IMR-90 (cell line): ENCODE measurements at regions not wholly inside any gene's neighbourhood (a gene's known extent, or its start where the extent isn't known, plus 50 kb on each side); places are given as distances from the start of the nearest gene placed in this dataset.

ENCODE experiments used
- ATAC-seq: fragments of 200-7000 bp; cut with Tn5 transposase; 2 replicates; pipeline ENCODE4 v1.9.1; 2020; ENCODE audit warnings: low read depth, mild to moderate bottlenecking, moderate library complexity
- BruUV-seq: library from RNA; stranded (reverse); fragments of 400-500 nt; replicated peaks from 2 replicates; lab custom pipeline; 2021; lab: Mats Ljungman, UMichigan
- CTCF ChIA-PET: fragments of 300-600 bp; formaldehyde crosslinking; extraction: SDS; loops from one replicate; lab custom pipeline; 2021; ENCODE audit warnings: antibody characterized with exemption; lab: Yijun Ruan, JAX
- POLR2A ChIA-PET: fragments of 300-600 bp; sonication (Branson Sonifier 250); formaldehyde crosslinking; loops from one replicate; lab custom pipeline; 2022; ENCODE audit warnings: antibody characterized with exemption; ENCODE audit not compliant: unreplicated experiment; lab: Charles Lee
- DNase-seq: peaks from one replicate; pipeline ENCODE4 v3.0.0; 2013
- H2AFZ ChIP-seq: replicated peaks from 2 replicates; pipeline ENCODE3; 2013; ENCODE audit warnings: low read length, mild to moderate bottlenecking; ENCODE audit not compliant: poor library complexity
- H2AK5ac ChIP-seq: 2 replicates; pipeline ENCODE4 v1.6.1; 2013; ENCODE audit warnings: low read depth, low read length, inconsistent platforms
- H2AK9ac ChIP-seq: replicated peaks from 2 replicates; pipeline ENCODE3; 2013; ENCODE audit warnings: mild to moderate bottlenecking, low read depth, low read length, moderate library complexity; ENCODE audit not compliant: poor library complexity
- H2BK120ac ChIP-seq: 2 replicates; pipeline ENCODE4 v1.6.1; 2013; ENCODE audit warnings: low read depth, low read length, inconsistent platforms
- H2BK15ac ChIP-seq: 3 replicates; pipeline ENCODE4 v1.6.1; 2013; ENCODE audit warnings: low read depth, low read length, inconsistent platforms
- H2BK20ac ChIP-seq: 2 replicates; pipeline ENCODE4 v1.6.1; 2013; ENCODE audit warnings: low read depth, mild to moderate bottlenecking, inconsistent platforms, low read length, moderate library complexity
- H2BK5ac ChIP-seq: 2 replicates; pipeline ENCODE4 v1.6.1; 2013; ENCODE audit warnings: mild to moderate bottlenecking, low read depth, low read length, inconsistent platforms; ENCODE audit not compliant: poor library complexity, severe bottlenecking
- H3K14ac ChIP-seq: replicated peaks from 2 replicates; pipeline ENCODE4 v1.6.1; 2013; ENCODE audit warnings: low read depth, low read length, inconsistent platforms
- H3K18ac ChIP-seq: 2 replicates; pipeline ENCODE4 v1.6.1; 2013; ENCODE audit warnings: low read depth, low read length, control low read depth
- H3K23ac ChIP-seq: 2 replicates; pipeline ENCODE4 v1.6.1; 2013; ENCODE audit warnings: low read depth, low read length, inconsistent platforms
- H3K27ac ChIP-seq: 2 replicates; pipeline ENCODE4 v1.5.1; 2013; ENCODE audit warnings: mild to moderate bottlenecking, control low read depth, low read length; ENCODE audit not compliant: insufficient read depth
- H3K27me3 ChIP-seq: 2 replicates; pipeline ENCODE4 v1.6.1; 2013; ENCODE audit warnings: low read length; ENCODE audit not compliant: control insufficient read depth, insufficient read depth
- H3K36me3 ChIP-seq: 2 replicates; pipeline ENCODE4 v1.6.1; 2013; ENCODE audit warnings: low read length, mixed read lengths; ENCODE audit not compliant: control insufficient read depth, insufficient read depth
- H3K4ac ChIP-seq: 2 replicates; pipeline ENCODE4 v1.6.1; 2013; ENCODE audit warnings: low read depth, low read length, inconsistent platforms
- H3K4me1 ChIP-seq: 2 replicates; pipeline ENCODE4 v1.6.1; 2013; ENCODE audit warnings: low read length, mixed read lengths; ENCODE audit not compliant: control insufficient read depth, insufficient read depth
- H3K4me2 ChIP-seq: 2 replicates; pipeline ENCODE4 v1.6.1; 2013; ENCODE audit warnings: low read depth, mild to moderate bottlenecking, control low read depth, low read length, moderate library complexity
- H3K4me3 ChIP-seq: 2 replicates; pipeline ENCODE4 v1.5.1; 2013; ENCODE audit warnings: low read depth, mild to moderate bottlenecking, control low read depth, low read length, moderate library complexity; ENCODE audit not compliant: insufficient read depth
- H3K56ac ChIP-seq: 2 replicates; pipeline ENCODE4 v1.6.1; 2013; ENCODE audit warnings: low read length, inconsistent platforms; ENCODE audit not compliant: insufficient read depth; ENCODE audit errors: extremely low read depth
- H3K79me1 ChIP-seq, 2 experiments: 2 replicates each; pipeline ENCODE4 v1.6.1; 2013; ENCODE audit warnings: low read length in 2 of 2, inconsistent platforms in 1 of 2, low read depth in 1 of 2
- H3K9ac ChIP-seq: 2 replicates; pipeline ENCODE4 v1.6.1; 2013; ENCODE audit warnings: low read depth, low read length, control low read depth
- H3K9me1 ChIP-seq: 2 replicates; pipeline ENCODE4 v1.6.1; 2013; ENCODE audit warnings: low read length, inconsistent platforms; ENCODE audit not compliant: insufficient read depth
- H3K9me3 ChIP-seq: 2 replicates; pipeline ENCODE4 v1.6.1; 2013; ENCODE audit warnings: low read length; ENCODE audit not compliant: control insufficient read depth, insufficient read depth
- H4K20me1 ChIP-seq: 2 replicates; pipeline ENCODE4 v1.6.1; 2013; ENCODE audit warnings: low read length, inconsistent platforms; ENCODE audit not compliant: insufficient read depth
- H4K5ac ChIP-seq: 2 replicates; pipeline ENCODE4 v1.6.1; 2013; ENCODE audit warnings: mild to moderate bottlenecking, low read depth, low read length, control low read depth
- H4K8ac ChIP-seq, 2 experiments: 2 replicates each; pipeline ENCODE4 v1.6.1; 2013; ENCODE audit warnings: low read depth in 2 of 2, low read length in 2 of 2, control low read depth in 1 of 2, inconsistent platforms in 1 of 2
- H4K91ac ChIP-seq: 2 replicates; pipeline ENCODE4 v1.6.1; 2013; ENCODE audit warnings: low read depth, low read length, inconsistent platforms; ENCODE audit not compliant: insufficient read depth
- BHLHE40 ChIP-seq: fragments of 150-350 bp; IDR thresholded peaks from 2 replicates; pipeline ENCODE4 v1.6.1; 2016; ENCODE audit warnings: mild to moderate bottlenecking, low read depth, low read length
- CEBPB ChIP-seq: IDR thresholded peaks from 2 replicates; pipeline ENCODE4 v1.6.1; 2012; ENCODE audit warnings: low read depth, low read length, improper control_type of control experiment
- CHD1 ChIP-seq: IDR thresholded peaks from 2 replicates; pipeline ENCODE4 v1.6.1; 2012; ENCODE audit warnings: low read depth, low read length, improper control_type of control experiment
- FOS ChIP-seq: fragments of 150-350 bp; IDR thresholded peaks from 2 replicates; pipeline ENCODE4 v1.6.1; 2016; ENCODE audit warnings: low read depth, low read length
- MAFK ChIP-seq: IDR thresholded peaks from 2 replicates; pipeline ENCODE4 v1.6.1; 2012; ENCODE audit warnings: low read depth, low read length, improper control_type of control experiment
- MAZ ChIP-seq: IDR thresholded peaks from 2 replicates; pipeline ENCODE4 v1.6.1; 2012; ENCODE audit warnings: low read depth, mild to moderate bottlenecking, low read length, improper control_type of control experiment, moderate library complexity, borderline replicate concordance
- MXI1 ChIP-seq: IDR thresholded peaks from 2 replicates; pipeline ENCODE4 v1.6.1; 2012; ENCODE audit warnings: low read depth, mild to moderate bottlenecking, low read length, moderate library complexity, borderline replicate concordance
- NFE2L2 ChIP-seq: fragments of 150-350 bp; IDR thresholded peaks from 2 replicates; pipeline ENCODE4 v1.6.1; 2016; ENCODE audit warnings: low read depth, mild to moderate bottlenecking, low read length
- POLR2A ChIP-seq: IDR thresholded peaks from 2 replicates; pipeline ENCODE4 v1.6.1; 2012; ENCODE audit warnings: mild to moderate bottlenecking, low read depth, low read length
- RAD21 ChIP-seq: IDR thresholded peaks from 2 replicates; pipeline ENCODE4 v1.6.1; 2012; ENCODE audit warnings: low read length, improper control_type of control experiment
- RCOR1 ChIP-seq: IDR thresholded peaks from 2 replicates; pipeline ENCODE4 v1.6.1; 2012; ENCODE audit warnings: mild to moderate bottlenecking, low read length, improper control_type of control experiment; ENCODE audit not compliant: insufficient replicate concordance
- RFX5 ChIP-seq: IDR thresholded peaks from 2 replicates; pipeline ENCODE4 v1.8.0; 2012; ENCODE audit warnings: low read depth, mild to moderate bottlenecking, low read length, moderate library complexity
- SMC3 ChIP-seq: fragments of 150-350 bp; IDR thresholded peaks from 2 replicates; pipeline ENCODE4 v1.6.1; 2016; ENCODE audit warnings: low read depth, mild to moderate bottlenecking, antibody characterized with exemption, low read length, moderate library complexity
- WGBS, 2 experiments: methylation state at CpG; one replicate each; pipeline versions ENCODE4 v1.1.5 to v1.1.7; 2013; ENCODE audit warnings: missing lambda C conversion rate in 2 of 2; ENCODE audit not compliant: insufficient read length in 1 of 2; ENCODE audit errors: extremely low coverage in 2 of 2; 5-methylcytosine and 5-hydroxymethylcytosine counted together
- dilution Hi-C: fragments of 300-500 bp; cut with HindIII; formaldehyde crosslinking; loops from one replicate; pipeline ENCODE4 v1.14.3; 2018; ENCODE audit warnings: low sequenced_read_pairs; ENCODE audit not compliant: unreplicated experiment
- in situ Hi-C: fragments of 300-500 bp; cut with MboI; formaldehyde crosslinking; loops from 3 replicates; pipeline ENCODE4 v1.14.3; 2019; ENCODE audit warnings: low sequenced_read_pairs, inconsistent platforms, mixed read lengths
- intact Hi-C: fragments of 100-400 bp; cut with micrococcal nuclease; formaldehyde crosslinking; loops from 2 replicates; pipeline ENCODE4 v1.10.0; 2022
- TF ChIP-seq, protein P1 (sequence below): fragments of 150-350 bp; IDR thresholded peaks from 2 replicates; pipeline ENCODE4 v1.6.1; 2017; ENCODE audit warnings: mild to moderate bottlenecking, antibody characterized with exemption, low read length, low read depth
- TF ChIP-seq, protein P2 (sequence below): conservative IDR thresholded peaks from 2 replicates; pipeline ENCODE4 v1.5.1; 2012; ENCODE audit warnings: mild to moderate bottlenecking, low read depth, low read length, improper control_type of control experiment
- TF ChIP-seq, protein P3 (sequence below): fragments of 150-350 bp; IDR thresholded peaks from 2 replicates; pipeline ENCODE4 v1.6.1; 2016; ENCODE audit warnings: low read depth, mild to moderate bottlenecking, low read length, moderate library complexity, borderline replicate concordance

DNA sequence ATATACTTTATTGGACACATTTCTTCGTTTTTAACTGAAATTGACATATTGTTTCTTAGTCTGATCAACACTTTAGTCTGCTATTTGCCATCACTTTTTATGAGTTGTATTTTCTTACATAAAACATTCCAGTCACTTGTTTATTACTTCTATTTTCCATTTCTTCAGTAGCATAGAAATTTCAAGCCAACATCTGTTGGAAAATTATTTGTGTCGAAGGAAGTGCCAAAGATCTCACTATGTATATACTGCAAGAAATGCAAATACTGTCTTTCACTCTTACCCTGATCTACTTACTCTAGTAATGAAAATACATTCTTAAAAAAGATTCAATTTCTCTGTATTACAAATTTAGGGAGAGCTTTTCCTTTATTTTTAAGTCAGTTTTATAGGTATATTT lies 105.9 kb downstream of the SLC17A6 start:
- Histone ChIP-seq H2BK120ac (no peak overlapping the region), H3K36me3 (no peaks in the 10 kb centered on the region), H2AK5ac (no peak overlapping the region), H3K4me2 (no peak overlapping the region), H4K8ac (no peak overlapping the region), H3K27me3 (no peaks in the 10 kb centered on the region), H3K14ac (no peak overlapping the region), H3K79me1 (no peaks in the 10 kb centered on the region), H3K23ac (no peak overlapping the region), H2AK9ac (no peak overlapping the region), H2AFZ (no peak overlapping the region), H3K4ac (no peak overlapping the region), H3K18ac (no peak overlapping the region), H4K20me1 (no peaks in the 10 kb centered on the region), H3K9me3 (no peaks in the 10 kb centered on the region), H2BK15ac (no peak overlapping the region), H4K5ac (no peak overlapping the region), H3K56ac (no peak overlapping the region), H2BK20ac (no peak overlapping the region), H2BK5ac (no peak overlapping the region), H3K4me1 (no peaks in the 10 kb centered on the region), H3K27ac (no peak overlapping the region), H3K9ac (no peak overlapping the region), H3K4me3 (no peak overlapping the region), H3K9me1 (no peaks in the 10 kb centered on the region), H4K91ac (no peak overlapping the region)
- BruUV-seq, result no TSS peak
- DNase-seq, result no peak
- no peak for ATAC-seq
- no CpG with 5 or more reads among the region's 2 CpGs for WGBS, 2 experiments
- intact Hi-C loops, result no loop called here
- no peak for TF ChIP-seq NFE2L2
- no peak for TF ChIP-seq RCOR1
- TF ChIP-seq, protein P1, sequence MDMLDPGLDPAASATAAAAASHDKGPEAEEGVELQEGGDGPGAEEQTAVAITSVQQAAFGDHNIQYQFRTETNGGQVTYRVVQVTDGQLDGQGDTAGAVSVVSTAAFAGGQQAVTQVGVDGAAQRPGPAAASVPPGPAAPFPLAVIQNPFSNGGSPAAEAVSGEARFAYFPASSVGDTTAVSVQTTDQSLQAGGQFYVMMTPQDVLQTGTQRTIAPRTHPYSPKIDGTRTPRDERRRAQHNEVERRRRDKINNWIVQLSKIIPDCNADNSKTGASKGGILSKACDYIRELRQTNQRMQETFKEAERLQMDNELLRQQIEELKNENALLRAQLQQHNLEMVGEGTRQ, result no peak
- TF ChIP-seq BHLHE40, result no peak
- TF ChIP-seq, protein P2, sequence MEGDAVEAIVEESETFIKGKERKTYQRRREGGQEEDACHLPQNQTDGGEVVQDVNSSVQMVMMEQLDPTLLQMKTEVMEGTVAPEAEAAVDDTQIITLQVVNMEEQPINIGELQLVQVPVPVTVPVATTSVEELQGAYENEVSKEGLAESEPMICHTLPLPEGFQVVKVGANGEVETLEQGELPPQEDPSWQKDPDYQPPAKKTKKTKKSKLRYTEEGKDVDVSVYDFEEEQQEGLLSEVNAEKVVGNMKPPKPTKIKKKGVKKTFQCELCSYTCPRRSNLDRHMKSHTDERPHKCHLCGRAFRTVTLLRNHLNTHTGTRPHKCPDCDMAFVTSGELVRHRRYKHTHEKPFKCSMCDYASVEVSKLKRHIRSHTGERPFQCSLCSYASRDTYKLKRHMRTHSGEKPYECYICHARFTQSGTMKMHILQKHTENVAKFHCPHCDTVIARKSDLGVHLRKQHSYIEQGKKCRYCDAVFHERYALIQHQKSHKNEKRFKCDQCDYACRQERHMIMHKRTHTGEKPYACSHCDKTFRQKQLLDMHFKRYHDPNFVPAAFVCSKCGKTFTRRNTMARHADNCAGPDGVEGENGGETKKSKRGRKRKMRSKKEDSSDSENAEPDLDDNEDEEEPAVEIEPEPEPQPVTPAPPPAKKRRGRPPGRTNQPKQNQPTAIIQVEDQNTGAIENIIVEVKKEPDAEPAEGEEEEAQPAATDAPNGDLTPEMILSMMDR, result no peak
- no peak for TF ChIP-seq CEBPB
- TF ChIP-seq SMC3, result no peak
- no peak for TF ChIP-seq POLR2A
- TF ChIP-seq, protein P3, sequence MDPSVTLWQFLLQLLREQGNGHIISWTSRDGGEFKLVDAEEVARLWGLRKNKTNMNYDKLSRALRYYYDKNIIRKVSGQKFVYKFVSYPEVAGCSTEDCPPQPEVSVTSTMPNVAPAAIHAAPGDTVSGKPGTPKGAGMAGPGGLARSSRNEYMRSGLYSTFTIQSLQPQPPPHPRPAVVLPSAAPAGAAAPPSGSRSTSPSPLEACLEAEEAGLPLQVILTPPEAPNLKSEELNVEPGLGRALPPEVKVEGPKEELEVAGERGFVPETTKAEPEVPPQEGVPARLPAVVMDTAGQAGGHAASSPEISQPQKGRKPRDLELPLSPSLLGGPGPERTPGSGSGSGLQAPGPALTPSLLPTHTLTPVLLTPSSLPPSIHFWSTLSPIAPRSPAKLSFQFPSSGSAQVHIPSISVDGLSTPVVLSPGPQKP, result no peak
- TF ChIP-seq RFX5, result no peak
- TF ChIP-seq MAZ, result no peak
- TF ChIP-seq MAFK, result no peak
- TF ChIP-seq CHD1, result no peak
- TF ChIP-seq MXI1, result no peak
- no peak for TF ChIP-seq FOS
- TF ChIP-seq RAD21, result no peak
- in situ Hi-C loops, result no loop called here
- ChIA-PET CTCF (no interaction called here), POLR2A (no interaction called here)
- dilution Hi-C loops, result no loop called here
